GM03348 (cell line): ENCODE measurements at regions not wholly inside any gene's neighbourhood (a gene's known extent, or its start where the extent isn't known, plus 50 kb on each side); places are given as distances from the start of the nearest gene placed in this dataset.

ENCODE experiments used
- DNase-seq: peaks from one replicate; pipeline ENCODE4 v3.0.0; 2012; ENCODE audit warnings: low spot score

DNA sequence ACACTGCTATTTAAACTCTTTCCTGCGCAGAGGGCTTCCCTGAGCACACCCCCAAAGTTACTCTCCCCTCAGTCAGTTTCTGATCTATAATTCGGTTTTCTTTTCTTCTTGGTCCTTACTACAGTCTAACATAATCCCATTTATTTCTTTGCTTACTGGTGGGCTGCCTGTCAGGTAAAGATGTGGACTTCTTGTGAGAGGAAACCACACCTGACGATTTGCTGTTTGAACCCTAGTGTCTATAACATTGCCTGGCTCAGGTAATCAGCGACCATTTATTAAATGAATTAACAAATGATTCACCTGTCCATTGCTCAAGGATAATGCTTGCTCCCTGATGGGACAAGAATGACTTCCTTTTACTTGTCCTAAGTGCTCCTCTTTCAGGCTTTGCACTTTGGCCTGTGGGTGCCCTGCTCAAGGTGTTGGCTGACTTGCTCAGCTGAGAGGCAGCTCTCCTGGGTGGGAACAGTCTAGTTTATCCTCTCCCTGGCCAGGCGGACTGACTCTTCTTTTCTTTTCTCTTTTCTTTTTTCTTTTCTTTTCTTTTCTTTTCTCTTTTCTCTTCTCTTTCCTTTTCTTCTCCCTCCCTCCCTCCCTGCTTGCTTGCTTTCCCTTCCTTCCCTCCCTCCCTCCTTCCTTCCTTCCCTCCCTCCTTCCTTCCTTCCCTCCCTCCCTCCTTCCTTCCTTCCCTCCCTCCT lies 233.1 kb downstream of the BCAS1 start:
- DNase-seq: no peak

DNA sequence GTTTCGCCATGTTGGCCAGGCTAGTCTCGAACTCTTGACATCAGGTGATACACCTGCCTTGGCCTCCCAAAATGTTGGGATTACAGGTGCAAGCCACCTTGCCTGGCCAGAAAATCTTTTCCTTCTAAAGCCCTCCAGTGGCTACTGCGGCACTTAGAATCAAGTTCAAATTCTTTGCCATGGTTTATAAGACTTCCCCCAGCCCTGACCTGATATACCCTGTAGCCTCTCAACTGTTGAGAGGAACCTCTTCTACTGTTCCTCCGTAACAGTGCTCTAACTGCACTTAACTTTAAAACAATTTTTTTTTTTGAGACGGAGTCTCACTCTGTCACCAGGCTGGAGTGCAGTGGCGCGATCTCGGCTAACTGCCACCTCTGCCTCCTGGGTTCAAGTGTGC lies 235.6 kb downstream of the BCAS1 start:
- DNase-seq: no peak

- no peak for DNase-seq
Observed at GRCh38 chr20:53834062-53834442, 236.3 kb downstream of the BCAS1 start.

DNA sequence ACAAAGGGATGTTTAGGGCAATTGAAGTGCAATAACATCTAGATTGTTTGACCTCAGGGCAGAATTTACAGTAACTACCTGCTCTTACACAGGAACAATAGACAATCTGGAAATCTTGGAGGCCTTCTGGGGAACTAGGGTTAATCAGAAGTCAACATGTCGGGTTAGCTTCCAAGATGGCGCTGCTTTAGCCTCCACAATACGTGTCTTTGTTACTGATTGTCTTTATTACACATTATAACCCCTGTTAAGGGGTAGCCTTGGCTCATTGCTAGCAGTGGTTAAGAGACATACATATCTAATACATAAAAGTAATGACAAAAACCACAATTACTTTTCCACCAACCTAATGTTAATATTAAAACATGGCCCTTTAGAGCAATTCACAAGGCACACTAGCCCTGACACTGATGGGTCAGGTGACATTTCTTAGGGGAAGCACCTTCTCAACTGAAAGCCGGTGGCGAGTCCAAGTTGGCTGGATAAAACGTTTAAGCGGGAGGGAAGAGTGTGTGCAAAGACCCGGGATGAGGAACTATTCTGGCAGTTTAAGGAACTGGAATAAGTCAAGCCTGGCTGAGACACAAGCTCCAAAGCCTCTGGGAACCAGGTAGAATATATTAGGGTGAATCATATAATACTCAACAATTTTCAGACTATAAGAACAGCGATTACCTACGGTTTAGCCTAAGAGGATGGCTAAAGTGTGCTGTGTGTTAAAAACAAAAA lies 236.9 kb downstream of the BCAS1 start:
- no peak for DNase-seq

DNA sequence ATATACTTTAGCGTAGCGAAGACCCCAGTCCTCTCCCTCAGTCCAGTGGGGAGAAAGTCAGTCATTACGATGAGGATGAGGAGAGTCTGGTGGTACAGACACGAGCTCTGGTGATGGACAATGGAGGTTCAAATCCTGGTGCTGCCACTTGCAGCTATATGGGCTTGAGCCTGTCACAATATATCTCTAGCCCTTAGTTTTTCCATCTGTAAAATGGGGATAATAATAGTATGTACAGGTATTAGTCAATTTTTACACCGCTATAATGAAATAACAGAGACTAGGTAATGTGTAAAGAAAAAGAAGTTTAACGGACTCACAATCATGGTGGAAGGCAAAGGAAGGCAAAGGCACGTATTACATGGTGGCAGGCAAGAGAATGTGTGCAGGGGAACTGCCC lies 237.9 kb downstream of the BCAS1 start:
- DNase-seq: no peak

DNA sequence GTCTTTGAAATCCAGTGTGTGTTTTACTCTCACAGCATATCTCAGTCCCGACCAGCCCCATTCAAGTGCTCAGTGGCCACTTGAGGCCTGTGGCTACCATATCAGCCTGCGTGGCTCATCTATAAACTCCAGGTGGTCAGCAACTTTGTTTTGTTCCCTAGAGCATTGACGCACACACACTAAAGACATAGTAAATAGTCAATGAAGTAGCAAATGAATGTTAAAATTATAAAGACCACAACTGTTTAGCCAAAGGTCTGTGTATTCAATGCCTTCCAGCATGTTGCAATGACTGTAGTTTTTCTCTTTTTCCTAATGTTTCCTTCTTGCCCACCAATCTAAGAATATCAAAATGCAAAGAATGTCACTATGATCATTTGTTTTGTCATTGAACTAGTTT lies 238.2 kb upstream of the ZNF217 start:
- DNase-seq: no peak

- no peak for DNase-seq
Observed at GRCh38 chr20:53831228-53831627, 237.6 kb upstream of the ZNF217 start.

GRCh38 chr20:53829724-53830521 lies 236.3 kb upstream of the ZNF217 start:
- DNase-seq: peak; percentile 24

DNA sequence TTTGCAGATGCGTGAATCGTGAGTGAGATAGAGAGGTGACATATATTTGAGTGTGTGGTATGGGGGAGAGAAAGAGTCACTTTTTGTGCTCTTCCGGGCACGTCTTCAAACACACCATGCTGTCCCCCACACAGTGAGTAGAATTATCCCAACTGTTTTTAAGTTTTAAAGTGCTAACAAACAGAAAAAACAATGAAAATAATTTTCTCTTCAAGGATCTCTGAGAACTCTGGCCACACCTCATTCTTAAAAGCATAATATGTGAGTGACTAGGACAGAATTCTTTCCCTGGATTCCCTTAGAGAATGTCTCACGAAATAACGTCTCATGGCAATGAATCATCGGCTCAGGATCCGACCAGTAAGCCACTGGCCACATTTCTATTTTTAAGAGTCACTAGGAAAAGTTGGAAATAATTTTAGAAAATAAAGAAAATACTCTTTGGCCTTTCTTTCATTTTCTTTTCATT lies 235.7 kb upstream of the ZNF217 start:
- peak; percentile 79 for DNase-seq

GRCh38 chr20:53828682-53829254 lies 235.1 kb upstream of the ZNF217 start:
- peak; percentile 64 for DNase-seq

DNA sequence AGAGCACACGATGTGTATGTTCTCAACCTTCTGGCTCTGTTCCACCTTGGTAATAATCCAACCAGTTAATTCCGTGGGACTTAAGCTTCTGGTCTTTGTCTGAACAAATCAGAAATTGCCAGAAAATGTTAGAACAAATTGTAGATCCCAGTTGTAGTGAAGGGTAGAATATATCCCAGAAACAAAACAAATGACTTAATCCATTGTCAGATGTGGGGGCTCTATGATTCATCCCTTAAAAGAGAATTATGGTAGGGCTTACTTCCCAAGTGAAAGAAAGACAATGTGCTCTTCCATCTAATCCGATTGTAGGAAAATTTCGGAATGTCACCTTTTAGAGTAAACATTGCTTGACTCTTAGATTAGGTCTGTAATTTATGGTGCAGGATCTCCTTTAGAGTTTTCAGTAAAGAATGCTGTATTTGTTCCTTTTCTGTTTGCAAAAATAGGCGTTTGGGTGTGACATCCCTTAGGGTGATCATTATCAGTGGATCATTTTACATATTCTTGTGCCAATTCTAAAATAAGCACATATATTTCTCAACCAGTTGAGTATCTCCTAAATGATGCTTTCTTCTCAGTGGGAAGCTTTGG lies 234.5 kb upstream of the ZNF217 start:
- peak; percentile 37 for DNase-seq

GRCh38 chr20:53827292-53828087 lies 233.9 kb upstream of the ZNF217 start:
- DNase-seq: no peak

DNA sequence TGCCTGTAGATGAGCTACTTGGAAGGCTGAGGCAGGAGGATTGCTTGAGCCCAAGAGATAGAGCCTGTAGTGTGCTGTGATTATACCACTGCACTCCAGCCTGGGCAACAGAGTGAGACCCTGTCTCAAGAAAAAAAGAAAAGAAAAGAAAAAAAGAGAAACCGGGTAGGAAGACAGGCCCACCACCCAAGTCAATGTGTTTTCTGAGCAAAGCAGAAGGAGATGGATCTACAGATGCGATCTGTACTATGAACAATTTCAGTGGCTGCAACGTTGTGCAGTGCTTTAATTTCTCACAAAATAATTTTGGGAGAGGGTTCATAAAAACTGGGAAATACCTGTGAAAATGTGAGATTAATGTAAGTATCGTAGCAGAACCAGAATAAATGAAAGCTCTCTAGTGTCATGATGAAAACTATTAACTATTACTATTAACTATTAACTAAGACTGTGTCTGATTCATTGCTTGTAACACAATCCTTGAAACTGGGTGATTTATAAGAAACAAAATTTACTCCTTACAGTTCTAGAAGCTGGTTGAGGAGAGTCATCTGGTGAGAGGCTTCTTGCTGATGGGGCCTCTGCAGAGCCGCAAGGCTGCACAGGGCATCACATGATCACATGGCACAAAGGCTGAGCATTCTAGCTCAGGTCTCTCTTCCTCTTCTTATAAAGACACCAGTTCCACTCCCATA lies 233.1 kb upstream of the ZNF217 start:
- DNase-seq: no peak

GRCh38 chr20:53826090-53826489 lies 232.5 kb upstream of the ZNF217 start:
- DNase-seq: no peak

DNA sequence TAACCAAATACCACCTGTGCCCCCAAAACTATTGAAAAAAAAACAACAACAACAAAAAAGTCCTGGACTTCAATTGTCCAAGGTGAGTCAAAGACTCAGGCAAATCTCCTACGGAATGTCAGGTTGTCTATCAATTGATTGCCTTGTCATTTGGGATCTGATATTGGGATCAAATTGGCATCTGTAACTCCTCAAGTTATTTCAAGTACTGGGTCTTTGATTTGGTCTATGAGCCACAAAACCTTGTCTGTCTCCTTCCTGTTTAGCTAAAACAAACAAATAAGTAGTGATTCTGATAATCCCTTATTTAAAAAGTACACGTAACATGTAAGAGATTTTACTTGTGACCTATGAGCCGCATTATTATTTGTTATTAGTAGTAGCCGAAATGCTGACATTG lies 231.6 kb upstream of the ZNF217 start:
- DNase-seq: no peak

DNA sequence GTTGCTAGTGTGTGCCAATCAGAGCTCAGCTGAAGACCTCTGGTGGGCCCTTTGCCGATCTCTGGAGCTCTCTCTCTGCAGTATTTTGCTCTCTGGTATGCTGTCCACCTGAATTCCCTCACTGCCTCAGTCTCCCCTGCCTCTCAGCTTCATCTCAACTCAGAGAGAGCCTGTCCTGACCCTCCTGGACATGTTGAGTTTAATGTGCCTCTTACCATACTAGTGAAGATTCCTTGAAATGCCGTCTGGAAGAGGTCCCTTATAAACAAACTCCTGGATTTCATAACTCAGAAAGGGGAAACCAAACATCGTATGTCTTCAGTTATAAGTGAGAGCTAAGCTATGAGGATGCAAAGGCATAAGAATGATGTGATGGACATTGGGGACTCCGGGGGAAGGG lies 231.1 kb upstream of the ZNF217 start:
- DNase-seq: no peak

DNA sequence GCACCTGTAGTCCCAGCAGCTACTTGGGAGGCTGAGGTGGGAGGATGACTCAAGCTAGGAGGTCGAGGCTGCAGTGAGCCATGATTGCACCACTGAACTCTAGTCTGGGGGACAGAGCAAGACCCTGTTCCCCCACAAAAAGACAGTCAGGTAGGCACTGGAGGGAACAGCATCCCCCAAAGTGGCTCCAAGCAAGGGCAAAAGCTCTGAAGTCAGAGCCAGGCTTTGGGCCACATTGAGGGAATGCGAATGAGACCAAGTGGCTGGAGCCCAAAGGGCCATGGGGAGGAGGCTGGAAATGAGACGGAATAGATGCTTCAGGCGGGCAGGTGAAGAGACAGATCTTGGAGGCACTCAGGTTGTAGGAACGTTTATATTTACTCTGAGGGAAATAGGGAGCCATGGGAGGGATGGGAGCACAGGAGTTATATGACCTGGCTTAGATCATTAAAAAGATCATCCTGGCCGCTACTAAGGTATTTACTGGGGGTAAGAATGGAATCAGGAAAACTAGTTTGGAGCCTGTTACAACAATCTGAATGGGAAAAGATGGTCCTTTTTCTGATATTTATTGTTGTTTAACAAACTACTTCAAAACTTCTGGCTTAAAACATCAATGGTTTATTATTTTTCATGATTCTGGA lies 229.6 kb upstream of the ZNF217 start:
- DNase-seq: no peak

- DNase-seq: no peak
Observed at GRCh38 chr20:53822534-53822933, 228.9 kb upstream of the ZNF217 start.

DNA sequence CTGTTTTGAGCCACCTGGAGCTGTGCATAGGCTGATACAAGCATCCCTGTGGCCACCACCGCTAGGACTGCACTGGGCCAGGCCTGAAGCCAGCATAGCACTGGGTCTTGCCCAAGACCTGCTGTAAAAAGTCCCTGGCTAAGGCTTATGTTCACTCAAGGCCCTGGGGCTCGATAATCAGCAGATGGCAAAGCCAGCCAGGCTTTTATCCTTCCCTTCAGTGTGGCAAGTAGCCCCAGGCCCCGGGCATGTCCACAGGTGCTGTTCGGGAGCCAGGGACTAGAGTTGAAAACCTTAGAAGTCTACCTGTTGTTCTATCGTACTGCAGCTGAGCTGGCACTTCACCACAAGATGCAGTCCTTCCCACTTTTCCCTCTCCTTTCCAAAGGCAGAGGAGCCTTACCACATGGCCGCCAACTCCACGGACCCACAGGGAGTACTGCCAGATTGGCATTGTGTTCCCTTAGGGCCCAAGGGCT lies 226.4 kb upstream of the ZNF217 start:
- DNase-seq: no peak
